NB4 (cell line): ENCODE measurements at regions not wholly inside any gene's neighbourhood (a gene's known extent, or its start where the extent isn't known, plus 50 kb on each side); places are given as distances from the start of the nearest gene placed in this dataset.

ENCODE experiments used
- DNase-seq: peaks from one replicate; pipeline ENCODE4 v3.0.0; 2010; ENCODE audit warnings: low read depth
- H3K4me3 ChIP-seq: one replicate; pipeline ENCODE4 v1.5.1; 2011; ENCODE audit warnings: mild to moderate bottlenecking, low read depth, low read length, moderate library complexity
- CTCF ChIP-seq: IDR thresholded peaks from one replicate; pipeline ENCODE4 v1.5.1; 2012; ENCODE audit warnings: low read depth, low read length
- MAX ChIP-seq: IDR thresholded peaks from 2 replicates; pipeline ENCODE4 v1.6.1; 2011; ENCODE audit warnings: low read depth, low read length
- MYC ChIP-seq: IDR thresholded peaks from 2 replicates; pipeline ENCODE4 v1.6.1; 2011; ENCODE audit warnings: low read depth, low read length
- POLR2A ChIP-seq: IDR thresholded peaks from 2 replicates; pipeline ENCODE4 v1.6.1; 2011; ENCODE audit warnings: mild to moderate bottlenecking; ENCODE audit not compliant: insufficient read length; ENCODE audit errors: extremely low read depth

- H3K4me3 ChIP-seq, result no peak overlapping the region
- TF ChIP-seq MYC (no peak), CTCF (peak; percentile 76), POLR2A (no peak)
- DNase-seq, result peak; percentile 43
These were observed 121.9 kb upstream of the GSE1 start for GRCh38 chr16:85491058-85491771.

GRCh38 chr16:85491798-85492294 is 121.3 kb upstream of the GSE1 start:
- no peak for DNase-seq
- no peak for TF ChIP-seq MAX
- TF ChIP-seq MYC, result no peak
- TF ChIP-seq CTCF, result no peak
- TF ChIP-seq POLR2A, result no peak

GRCh38 chr16:85492295-85492864 is 120.7 kb upstream of the GSE1 start:
- H3K4me3 ChIP-seq, result no peak overlapping the region
- TF ChIP-seq MAX (no peak), CTCF (no peak), POLR2A (no peak), MYC (no peak)
- peak; percentile 82 for DNase-seq

More at GRCh38 chr16:85491798-85492294, 121.3 kb upstream of the GSE1 start:
- no peak overlapping the region for H3K4me3 ChIP-seq

- TF ChIP-seq CTCF, result no peak
- no peak for TF ChIP-seq POLR2A
- TF ChIP-seq MAX, result no peak
- TF ChIP-seq MYC, result no peak
These were observed 118.8 kb upstream of the GSE1 start for GRCh38 chr16:85494315-85494714.

GRCh38 chr16:85495259-85495658 is 117.9 kb upstream of the GSE1 start:
- H3K4me3 ChIP-seq, result no peak overlapping the region
- TF ChIP-seq MAX (no peak), CTCF (no peak), POLR2A (no peak), MYC (no peak)
- no peak for DNase-seq

More at GRCh38 chr16:85494315-85494714, 118.8 kb upstream of the GSE1 start:
- no peak for DNase-seq
- no peak overlapping the region for H3K4me3 ChIP-seq
